ENCODE measurements at regions not wholly inside any gene's neighbourhood (a gene's known extent, or its start where the extent isn't known, plus 50 kb on each side); places are given as distances from the start of the nearest gene placed in this dataset.

- intact Hi-C loops (cut with micrococcal nuclease) (no loop called here), in situ Hi-C loops (cut with MboI) (no loop called here)
- Histone ChIP-seq H3K4me3 (no peak overlapping the region), H3K79me2 (ENCODE audit: control insufficient read depth, insufficient read depth, low read length) (no peaks in the 10 kb centered on the region), H3K4me2 (ENCODE audit: insufficient read depth, low read length) (no peak overlapping the region), H2AFZ (ENCODE audit: low read depth, low read length) (no peak overlapping the region), H4K20me1 (replicated peaks; ENCODE audit: control insufficient read depth, insufficient read depth, low read length) (no peaks in the 10 kb centered on the region), H3K4me1 (replicated peaks in 1 of 2; ENCODE audit: control insufficient read depth in 2 of 2, insufficient read depth in 2 of 2, low read length in 2 of 2) (peaks cover 0 to 5% of the 10 kb centered on the region in 2 experiments; a peak in 2 of 5 replicates), H3K9ac (ENCODE audit: insufficient read depth in 1 of 2, low read depth in 2 of 2, low read length in 2 of 2) (no peak overlapping the region), H3K27me3 (ENCODE audit: control insufficient read depth in 2 of 2, insufficient read depth in 2 of 2, low read length in 2 of 2) (peaks cover 0 to 11% of the 10 kb centered on the region in 2 experiments; a peak in 1 of 5 replicates), H3K9me3 (replicated peaks; ENCODE audit: control insufficient read depth, insufficient read depth, low read depth, low read length) (no peaks in the 10 kb centered on the region), H3K9me1 (ENCODE audit: control insufficient read depth, insufficient read depth, low read length) (no peaks in the 10 kb centered on the region), H3K36me3 (ENCODE audit: control insufficient read depth, insufficient read depth, low read length) (no peaks in the 10 kb centered on the region), H3K27ac (ENCODE audit: extremely low read depth, low read depth, low read length) (no peak overlapping the region)
- ChIA-PET CTCF (ENCODE audit: low intra/inter-chr PET ratio) (no interaction called here), POLR2A (no interaction called here)
- no peak for FAIRE-seq
- WGBS (ENCODE audit: insufficient coverage, low coverage, missing lambda C conversion rate): 3% methylated on average over 16 of the region's 16 CpGs
- DNase-seq (ENCODE audit: extremely low read depth in 1 of 4, low spot score in 3 of 4): no peak
- ATAC-seq: no peak
- BruUV-seq (replicated peaks): no TSS peak
- TF ChIP-seq HDAC8 (tag; IDR thresholded peaks at IDR 0.05): no peak
- TF ChIP-seq, protein P1, sequence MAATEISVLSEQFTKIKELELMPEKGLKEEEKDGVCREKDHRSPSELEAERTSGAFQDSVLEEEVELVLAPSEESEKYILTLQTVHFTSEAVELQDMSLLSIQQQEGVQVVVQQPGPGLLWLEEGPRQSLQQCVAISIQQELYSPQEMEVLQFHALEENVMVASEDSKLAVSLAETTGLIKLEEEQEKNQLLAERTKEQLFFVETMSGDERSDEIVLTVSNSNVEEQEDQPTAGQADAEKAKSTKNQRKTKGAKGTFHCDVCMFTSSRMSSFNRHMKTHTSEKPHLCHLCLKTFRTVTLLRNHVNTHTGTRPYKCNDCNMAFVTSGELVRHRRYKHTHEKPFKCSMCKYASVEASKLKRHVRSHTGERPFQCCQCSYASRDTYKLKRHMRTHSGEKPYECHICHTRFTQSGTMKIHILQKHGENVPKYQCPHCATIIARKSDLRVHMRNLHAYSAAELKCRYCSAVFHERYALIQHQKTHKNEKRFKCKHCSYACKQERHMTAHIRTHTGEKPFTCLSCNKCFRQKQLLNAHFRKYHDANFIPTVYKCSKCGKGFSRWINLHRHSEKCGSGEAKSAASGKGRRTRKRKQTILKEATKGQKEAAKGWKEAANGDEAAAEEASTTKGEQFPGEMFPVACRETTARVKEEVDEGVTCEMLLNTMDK (IDR thresholded peaks at IDR 0.05; ENCODE audit: borderline replicate concordance, insufficient read depth, low read depth, low read length, poor library complexity, severe bottlenecking): no peak
- TF ChIP-seq FOS (IDR thresholded peaks at IDR 0.05; ENCODE audit: extremely low read depth, insufficient read length): no peak
- TF ChIP-seq CCAR2 (IDR thresholded peaks at IDR 0.05; ENCODE audit: low read depth, low read length): no peak
- TF ChIP-seq SMARCC2 (IDR thresholded peaks at IDR 0.05; ENCODE audit: low read depth): no peak
- no peak for TF ChIP-seq CBX2 (IDR thresholded peaks at IDR 0.05; ENCODE audit: insufficient read depth, low read length, poor library complexity, severe bottlenecking)
- no peak for TF ChIP-seq SETDB1 (IDR thresholded peaks at IDR 0.05; ENCODE audit: low read length)
- TF ChIP-seq, protein P2, sequence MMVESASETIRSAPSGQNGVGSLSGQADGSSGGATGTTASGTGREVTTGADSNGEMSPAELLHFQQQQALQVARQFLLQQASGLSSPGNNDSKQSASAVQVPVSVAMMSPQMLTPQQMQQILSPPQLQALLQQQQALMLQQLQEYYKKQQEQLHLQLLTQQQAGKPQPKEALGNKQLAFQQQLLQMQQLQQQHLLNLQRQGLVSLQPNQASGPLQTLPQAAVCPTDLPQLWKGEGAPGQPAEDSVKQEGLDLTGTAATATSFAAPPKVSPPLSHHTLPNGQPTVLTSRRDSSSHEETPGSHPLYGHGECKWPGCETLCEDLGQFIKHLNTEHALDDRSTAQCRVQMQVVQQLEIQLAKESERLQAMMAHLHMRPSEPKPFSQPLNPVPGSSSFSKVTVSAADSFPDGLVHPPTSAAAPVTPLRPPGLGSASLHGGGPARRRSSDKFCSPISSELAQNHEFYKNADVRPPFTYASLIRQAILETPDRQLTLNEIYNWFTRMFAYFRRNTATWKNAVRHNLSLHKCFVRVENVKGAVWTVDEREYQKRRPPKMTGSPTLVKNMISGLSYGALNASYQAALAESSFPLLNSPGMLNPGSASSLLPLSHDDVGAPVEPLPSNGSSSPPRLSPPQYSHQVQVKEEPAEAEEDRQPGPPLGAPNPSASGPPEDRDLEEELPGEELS (CRISPR knock-in tag; IDR thresholded peaks at IDR 0.05; ENCODE audit: borderline replicate concordance): no peak
- no peak for TF ChIP-seq LEF1 (IDR thresholded peaks at IDR 0.05)
- no peak for TF ChIP-seq NBN (IDR thresholded peaks at IDR 0.05; ENCODE audit: low read depth)
- TF ChIP-seq ATF2 (CRISPR knock-in tag; IDR thresholded peaks at IDR 0.05): no peak
- TF ChIP-seq ZNF165 (CRISPR knock-in tag; IDR thresholded peaks at IDR 0.05; ENCODE audit: borderline replicate concordance): no peak
- no peak for TF ChIP-seq PCBP2 (IDR thresholded peaks at IDR 0.05; ENCODE audit: low read depth, low read length, poor library complexity, severe bottlenecking)
- TF ChIP-seq ZNF436 (CRISPR knock-in tag; IDR thresholded peaks at IDR 0.05): no peak
- TF ChIP-seq ZNF175 (CRISPR knock-in tag; IDR thresholded peaks at IDR 0.05; ENCODE audit: low read depth): no peak
- TF ChIP-seq SIX5 (IDR thresholded peaks at IDR 0.05; ENCODE audit: borderline replicate concordance in 1 of 2, insufficient read depth in 1 of 2, low read depth in 1 of 2, low read length in 2 of 2): no peak
Observed at GRCh38 chr14:104462651-104463630, 116.6 kb upstream of the C14orf180 start.

All from K562 (cell line).